Neural crest cell (in vitro differentiated cells): ENCODE measurements at regions not wholly inside any gene's neighbourhood (a gene's known extent, or its start where the extent isn't known, plus 50 kb on each side); places are given as distances from the start of the nearest gene placed in this dataset.

Experiments
- DNase-seq: peaks from one replicate; pipeline ENCODE4 v3.0.0; 2021; ENCODE audit warnings: low read depth, mixed read lengths, low spot score
- H3K27ac Mint-ChIP-seq: one replicate; pipeline ENCODE4 v1.8.0; 2021; ENCODE audit warnings: mild to moderate bottlenecking, mixed read lengths; ENCODE audit not compliant: unreplicated experiment
- H3K27me3 Mint-ChIP-seq: 2 replicates; pipeline ENCODE4 v1.8.0; 2021; ENCODE audit warnings: low read depth, mild to moderate bottlenecking, mixed read lengths
- H3K36me3 Mint-ChIP-seq: 2 replicates; pipeline ENCODE4 v1.8.0; 2021; ENCODE audit warnings: low read depth, mild to moderate bottlenecking, mixed read lengths
- H3K4me1 Mint-ChIP-seq: 2 replicates; pipeline ENCODE4 v1.8.0; 2021; ENCODE audit warnings: mixed read lengths
- H3K4me3 Mint-ChIP-seq: one replicate; pipeline ENCODE4 v1.8.0; 2021; ENCODE audit warnings: mild to moderate bottlenecking, mixed read lengths
- H3K9me3 Mint-ChIP-seq: 2 replicates; pipeline ENCODE4 v1.8.0; 2021; ENCODE audit warnings: mixed read lengths
- TF ChIP-seq, protein P1 (sequence below): fragments of 200-600 bp; sonication (generic); conservative IDR thresholded peaks from 2 replicates; pipeline ENCODE4 v1.5.0; 2021; ENCODE audit warnings: antibody characterized with exemption, mild to moderate bottlenecking

DNA sequence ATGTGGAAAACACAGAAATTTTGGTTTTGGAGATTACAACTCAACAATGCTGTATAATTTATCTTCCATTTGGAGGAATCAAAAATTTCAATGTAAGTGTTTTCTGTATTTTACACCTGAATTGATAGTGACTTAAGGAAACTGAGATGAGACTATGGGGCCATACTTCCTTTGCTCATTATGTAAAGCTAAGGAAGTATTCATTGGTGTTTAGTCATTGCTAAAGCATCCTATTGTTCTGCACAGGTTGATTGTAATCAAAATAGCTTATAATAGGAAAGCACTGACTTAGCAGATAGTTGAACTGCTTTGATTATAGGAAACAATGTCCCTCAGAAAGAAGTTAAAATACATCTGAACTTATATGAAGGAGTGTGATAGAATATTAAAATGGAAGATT lies 244.4 kb upstream of the SLITRK5 start:
- no peaks in the 10 kb centered on the region for H3K36me3 Mint-ChIP-seq
- no peaks in the 10 kb centered on the region for H3K4me1 Mint-ChIP-seq
- H3K4me3 Mint-ChIP-seq = no peak overlapping the region
- DNase-seq = no peak
- TF ChIP-seq, protein P1, sequence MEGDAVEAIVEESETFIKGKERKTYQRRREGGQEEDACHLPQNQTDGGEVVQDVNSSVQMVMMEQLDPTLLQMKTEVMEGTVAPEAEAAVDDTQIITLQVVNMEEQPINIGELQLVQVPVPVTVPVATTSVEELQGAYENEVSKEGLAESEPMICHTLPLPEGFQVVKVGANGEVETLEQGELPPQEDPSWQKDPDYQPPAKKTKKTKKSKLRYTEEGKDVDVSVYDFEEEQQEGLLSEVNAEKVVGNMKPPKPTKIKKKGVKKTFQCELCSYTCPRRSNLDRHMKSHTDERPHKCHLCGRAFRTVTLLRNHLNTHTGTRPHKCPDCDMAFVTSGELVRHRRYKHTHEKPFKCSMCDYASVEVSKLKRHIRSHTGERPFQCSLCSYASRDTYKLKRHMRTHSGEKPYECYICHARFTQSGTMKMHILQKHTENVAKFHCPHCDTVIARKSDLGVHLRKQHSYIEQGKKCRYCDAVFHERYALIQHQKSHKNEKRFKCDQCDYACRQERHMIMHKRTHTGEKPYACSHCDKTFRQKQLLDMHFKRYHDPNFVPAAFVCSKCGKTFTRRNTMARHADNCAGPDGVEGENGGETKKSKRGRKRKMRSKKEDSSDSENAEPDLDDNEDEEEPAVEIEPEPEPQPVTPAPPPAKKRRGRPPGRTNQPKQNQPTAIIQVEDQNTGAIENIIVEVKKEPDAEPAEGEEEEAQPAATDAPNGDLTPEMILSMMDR = no peak
- H3K9me3 Mint-ChIP-seq = no peaks in the 10 kb centered on the region
- no peak overlapping the region for H3K27ac Mint-ChIP-seq
- H3K27me3 Mint-ChIP-seq = no peaks in the 10 kb centered on the region

DNA sequence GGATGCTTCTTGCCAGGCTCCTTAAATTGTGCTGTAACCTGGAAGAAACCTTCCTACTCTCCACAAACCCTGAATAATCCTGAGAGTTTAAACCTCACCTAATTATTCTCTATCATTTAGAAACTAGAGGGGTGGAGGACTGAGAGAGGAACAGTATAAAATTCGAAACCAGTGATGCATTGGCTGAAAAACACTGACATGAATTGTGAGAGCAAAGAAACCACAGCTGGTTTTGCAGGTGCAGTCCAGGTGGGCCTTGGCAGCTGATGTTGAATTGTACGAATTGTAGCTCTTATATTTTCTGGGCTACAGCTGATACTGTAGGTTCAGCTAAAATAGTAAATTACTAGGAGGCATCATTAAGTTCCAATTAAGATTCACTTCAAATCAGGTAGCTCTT lies 227.0 kb upstream of the SLITRK5 start:
- Mint-ChIP-seq H3K4me3 (no peak overlapping the region), H3K4me1 (no peaks in the 10 kb centered on the region), H3K36me3 (no peaks in the 10 kb centered on the region), H3K27ac (no peak overlapping the region), H3K9me3 (peaks cover 3% of the 10 kb centered on the region), H3K27me3 (no peaks in the 10 kb centered on the region)
- TF ChIP-seq, protein P1 = no peak
- DNase-seq = no peak

DNA sequence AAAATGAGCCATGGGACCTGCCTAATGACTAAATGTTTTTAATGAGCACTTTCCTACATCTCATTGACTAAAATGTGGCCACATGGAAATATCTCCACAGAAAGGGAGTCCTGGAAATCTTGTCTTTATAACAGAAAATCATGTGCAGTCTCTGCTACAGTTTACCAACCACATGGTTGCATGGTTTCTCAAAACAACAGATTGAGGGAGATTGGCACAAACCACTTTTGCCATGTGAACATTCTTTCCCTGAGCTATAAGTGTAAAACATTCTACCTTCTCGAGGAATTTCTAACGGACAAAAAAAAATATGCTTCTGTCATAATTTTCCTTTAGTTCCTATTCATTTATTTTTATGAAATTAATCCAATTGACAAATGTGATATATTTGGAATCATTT lies 218.9 kb upstream of the SLITRK5 start:
- peaks cover 2% of the 10 kb centered on the region for H3K9me3 Mint-ChIP-seq
- H3K27ac Mint-ChIP-seq = no peak overlapping the region
- no peak for DNase-seq
- TF ChIP-seq, protein P1 = no peak
- H3K27me3 Mint-ChIP-seq = no peaks in the 10 kb centered on the region
- H3K36me3 Mint-ChIP-seq = no peaks in the 10 kb centered on the region
- H3K4me1 Mint-ChIP-seq = no peaks in the 10 kb centered on the region
- no peak overlapping the region for H3K4me3 Mint-ChIP-seq

DNA sequence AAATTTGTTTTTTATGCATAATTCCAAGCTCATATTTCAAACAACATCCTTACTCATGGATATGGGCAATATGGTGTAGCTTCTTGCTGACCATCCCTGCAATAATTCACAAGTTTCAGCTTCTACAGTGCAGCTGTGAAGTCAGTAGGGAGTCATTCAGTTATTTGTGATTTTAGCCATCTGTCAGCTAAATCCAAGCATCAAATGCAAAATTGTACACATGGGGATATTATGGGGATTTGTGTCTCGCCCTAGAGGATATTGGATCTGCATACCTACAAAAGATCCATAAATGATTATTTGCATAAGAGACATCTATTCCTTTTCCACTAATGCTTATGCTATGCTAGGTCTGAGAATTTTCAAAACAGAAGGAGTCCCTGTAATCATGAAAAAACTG lies 217.9 kb upstream of the SLITRK5 start:
- no peaks in the 10 kb centered on the region for H3K36me3 Mint-ChIP-seq
- TF ChIP-seq, protein P1 = no peak
- peaks cover 2% of the 10 kb centered on the region for H3K9me3 Mint-ChIP-seq
- H3K27ac Mint-ChIP-seq = no peak overlapping the region
- H3K4me3 Mint-ChIP-seq = no peak overlapping the region
- DNase-seq = no peak
- no peaks in the 10 kb centered on the region for H3K27me3 Mint-ChIP-seq
- no peaks in the 10 kb centered on the region for H3K4me1 Mint-ChIP-seq

DNA sequence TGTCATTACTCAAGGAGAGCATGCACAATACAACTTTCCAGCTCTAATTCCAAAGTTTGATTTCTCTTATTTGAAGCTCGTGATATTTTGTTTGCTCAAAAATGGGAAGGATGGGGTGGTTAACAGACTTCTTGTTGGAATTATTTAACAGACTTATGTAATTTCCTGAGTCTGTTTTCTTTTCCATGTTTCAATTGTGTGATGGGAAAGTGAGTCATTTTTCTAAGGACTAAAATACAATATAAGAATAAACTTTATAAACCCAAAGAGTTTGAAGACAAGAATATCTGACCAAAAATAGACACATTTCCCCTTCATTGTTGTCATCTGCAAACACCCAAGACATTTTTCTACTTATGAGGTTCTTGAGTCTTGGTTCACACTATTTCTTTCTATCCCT lies 211.8 kb upstream of the SLITRK5 start:
- TF ChIP-seq, protein P1 = no peak
- no peaks in the 10 kb centered on the region for H3K9me3 Mint-ChIP-seq
- H3K27ac Mint-ChIP-seq = no peak overlapping the region

DNA sequence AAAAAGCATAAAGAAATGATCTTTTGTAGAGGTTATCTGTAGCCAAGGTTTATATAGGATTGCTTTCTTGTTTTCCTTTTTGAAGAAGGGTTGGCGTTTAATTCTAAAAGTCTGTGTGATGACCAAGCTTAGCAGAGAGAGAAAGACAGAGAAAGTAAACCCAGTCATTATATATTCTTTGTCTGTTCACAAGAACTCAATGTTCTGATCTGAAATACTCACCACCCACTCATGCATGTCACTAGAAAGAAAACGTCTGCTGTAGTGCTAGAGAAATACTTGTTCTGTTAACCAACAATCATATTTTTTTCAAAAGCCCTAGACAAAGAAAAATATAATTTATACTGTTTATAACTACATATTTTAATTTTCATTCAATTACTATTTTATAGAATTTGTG lies 173.7 kb upstream of the SLITRK5 start:
- no peak overlapping the region for H3K4me3 Mint-ChIP-seq

More for the DNA sequence above, 211.8 kb upstream of the SLITRK5 start:
- Mint-ChIP-seq H3K4me3 (no peak overlapping the region), H3K27me3 (no peaks in the 10 kb centered on the region), H3K4me1 (no peaks in the 10 kb centered on the region), H3K36me3 (no peaks in the 10 kb centered on the region)
- DNase-seq = no peak

More for the DNA sequence above, 173.7 kb upstream of the SLITRK5 start:
- Mint-ChIP-seq H3K27ac (no peak overlapping the region), H3K36me3 (no peaks in the 10 kb centered on the region), H3K9me3 (no peaks in the 10 kb centered on the region), H3K27me3 (peaks cover 7% of the 10 kb centered on the region), H3K4me1 (no peaks in the 10 kb centered on the region)
- no peak for DNase-seq
- TF ChIP-seq, protein P1 = no peak
